Vagina (tissue), 2 donors: ENCODE measurements at regions not wholly inside any gene's neighbourhood (a gene's known extent, or its start where the extent isn't known, plus 50 kb on each side); places are given as distances from the start of the nearest gene placed in this dataset.

Experiments
- CTCF ChIP-seq, 3 experiments: fragments of 450-650 bp in 2 of 3; fragments of 200-600 bp in 1 of 3; sonication (generic) in 1 of 3; IDR thresholded peaks; one replicate each; pipeline ENCODE4 v1.5.1; 2017 to 2019; ENCODE audit warnings: antibody characterized with exemption in 3 of 3, mild to moderate bottlenecking in 2 of 3, moderate library complexity in 2 of 3
- POLR2A ChIP-seq, 2 donors: fragments of 450-650 bp; IDR thresholded peaks; one replicate each; pipeline ENCODE4 v1.6.1; 2017; ENCODE audit warnings: antibody characterized with exemption in 2 of 2, mild to moderate bottlenecking in 2 of 2, moderate library complexity in 2 of 2

GRCh38 chr5:125521289-125521688 is 774.9 kb upstream of the ZNF608 start:
- TF ChIP-seq CTCF (IDR thresholded peaks at IDR 0.05) (no peak), POLR2A (IDR thresholded peaks at IDR 0.05) (no peak)
